DND-41 (cell line): ENCODE measurements at regions not wholly inside any gene's neighbourhood (a gene's known extent, or its start where the extent isn't known, plus 50 kb on each side); places are given as distances from the start of the nearest gene placed in this dataset.

Experiments
- ATAC-seq: fragments of 200-7000 bp; cut with Tn5 transposase; 3 replicates; pipeline ENCODE4 v1.9.1; 2021; ENCODE audit warnings: low read depth; ENCODE audit not compliant: insufficient read depth
- DNase-seq: peaks from one replicate; pipeline ENCODE4 v3.0.0-alpha.2; 2020
- H2AFZ ChIP-seq: 2 replicates; pipeline ENCODE4 v1.6.0; 2012; ENCODE audit warnings: low read depth, low read length
- H3K27ac ChIP-seq: 2 replicates; pipeline ENCODE4 v1.5.1; 2012; ENCODE audit warnings: low read length, inconsistent platforms
- H3K27me3 ChIP-seq: fragments of 200-600 bp; sonication (generic); 2 replicates; pipeline ENCODE4 v1.6.0; 2012; ENCODE audit warnings: low read length, mild to moderate bottlenecking, inconsistent platforms; ENCODE audit not compliant: insufficient read depth, poor library complexity
- H3K36me3 ChIP-seq: 2 replicates; pipeline ENCODE4 v1.5.1; 2012; ENCODE audit warnings: low read length, inconsistent platforms; ENCODE audit not compliant: insufficient read depth
- H3K4me1 ChIP-seq: 2 replicates; pipeline ENCODE4 v1.5.1; 2012; ENCODE audit warnings: mild to moderate bottlenecking, low read length; ENCODE audit not compliant: insufficient read depth
- H3K4me2 ChIP-seq: 2 replicates; pipeline ENCODE4 v1.6.0; 2012; ENCODE audit warnings: mild to moderate bottlenecking, moderate library complexity, low read length, inconsistent platforms; ENCODE audit not compliant: insufficient read depth
- H3K4me3 ChIP-seq, 2 experiments: fragments of 200-600 bp in 1 of 2; shearing (Covaris generic) in 1 of 2; 2 replicates each; pipeline ENCODE4 v1.5.1; 2012 to 2016; ENCODE audit warnings: inconsistent platforms in 2 of 2, low read length in 2 of 2, mild to moderate bottlenecking in 2 of 2, low read depth in 1 of 2, moderate library complexity in 1 of 2
- H3K79me2 ChIP-seq: 2 replicates; pipeline ENCODE4 v1.6.0; 2012; ENCODE audit warnings: low read length, inconsistent platforms; ENCODE audit not compliant: insufficient read depth
- H3K9ac ChIP-seq: 2 replicates; pipeline ENCODE4 v1.6.0; 2012; ENCODE audit warnings: low read depth, mild to moderate bottlenecking, inconsistent platforms, low read length, moderate library complexity
- H3K9me3 ChIP-seq: 2 replicates; pipeline ENCODE4 v1.5.1; 2012; ENCODE audit warnings: low read length, moderate library complexity, mild to moderate bottlenecking, inconsistent platforms; ENCODE audit not compliant: insufficient read depth, severe bottlenecking
- H4K20me1 ChIP-seq: 2 replicates; pipeline ENCODE4 v1.6.0; 2012; ENCODE audit warnings: low read length; ENCODE audit not compliant: insufficient read depth
- EZH2 ChIP-seq: IDR thresholded peaks from 3 replicates; pipeline ENCODE4 v1.6.1; 2012; ENCODE audit warnings: borderline replicate concordance, low read depth, mild to moderate bottlenecking, moderate library complexity, low read length, inconsistent platforms; ENCODE audit not compliant: severe bottlenecking
- TF ChIP-seq, protein P1 (sequence below): IDR thresholded peaks from 2 replicates; pipeline ENCODE4 v1.5.1; 2012; ENCODE audit warnings: borderline replicate concordance, low read length, moderate library complexity, mild to moderate bottlenecking; ENCODE audit not compliant: poor library complexity, severe bottlenecking; ENCODE audit errors: extremely low read depth

DNA sequence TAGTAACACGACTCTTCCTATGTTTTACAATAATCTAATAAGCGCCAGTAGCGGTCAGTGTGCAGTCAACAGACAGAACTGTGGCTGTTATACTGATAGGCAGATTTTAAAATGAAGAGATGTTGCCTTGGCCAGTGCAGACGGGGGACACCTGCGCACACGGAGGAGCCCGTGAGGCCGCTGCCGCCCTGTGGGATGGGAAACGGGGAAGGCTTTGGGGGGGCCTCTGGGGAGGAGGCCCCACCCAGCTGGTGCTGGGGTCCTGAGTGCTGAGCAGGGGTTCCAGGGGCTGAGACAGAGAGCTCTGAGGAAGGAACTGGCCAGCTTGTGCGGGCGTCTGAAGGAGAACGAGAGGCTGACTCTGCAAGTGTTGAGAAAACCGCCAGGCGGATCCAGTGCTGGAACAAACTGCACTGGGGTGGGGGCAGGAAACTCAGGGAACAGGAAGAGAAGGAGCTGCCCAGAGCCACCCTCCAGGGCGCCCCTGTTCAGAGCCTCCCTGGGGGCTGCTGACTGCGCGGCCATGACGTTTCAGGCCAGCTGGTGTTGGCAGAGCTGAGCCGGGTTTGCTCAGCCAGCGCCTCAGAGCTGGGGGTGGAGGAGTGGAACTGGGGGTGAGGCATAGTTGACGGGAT lies 426.4 kb downstream of the TCERG1L start:
- H3K79me2 ChIP-seq: no peaks in the 10 kb centered on the region
- H3K27ac ChIP-seq: no peak overlapping the region
- H3K9ac ChIP-seq: no peak overlapping the region
- TF ChIP-seq, protein P1, sequence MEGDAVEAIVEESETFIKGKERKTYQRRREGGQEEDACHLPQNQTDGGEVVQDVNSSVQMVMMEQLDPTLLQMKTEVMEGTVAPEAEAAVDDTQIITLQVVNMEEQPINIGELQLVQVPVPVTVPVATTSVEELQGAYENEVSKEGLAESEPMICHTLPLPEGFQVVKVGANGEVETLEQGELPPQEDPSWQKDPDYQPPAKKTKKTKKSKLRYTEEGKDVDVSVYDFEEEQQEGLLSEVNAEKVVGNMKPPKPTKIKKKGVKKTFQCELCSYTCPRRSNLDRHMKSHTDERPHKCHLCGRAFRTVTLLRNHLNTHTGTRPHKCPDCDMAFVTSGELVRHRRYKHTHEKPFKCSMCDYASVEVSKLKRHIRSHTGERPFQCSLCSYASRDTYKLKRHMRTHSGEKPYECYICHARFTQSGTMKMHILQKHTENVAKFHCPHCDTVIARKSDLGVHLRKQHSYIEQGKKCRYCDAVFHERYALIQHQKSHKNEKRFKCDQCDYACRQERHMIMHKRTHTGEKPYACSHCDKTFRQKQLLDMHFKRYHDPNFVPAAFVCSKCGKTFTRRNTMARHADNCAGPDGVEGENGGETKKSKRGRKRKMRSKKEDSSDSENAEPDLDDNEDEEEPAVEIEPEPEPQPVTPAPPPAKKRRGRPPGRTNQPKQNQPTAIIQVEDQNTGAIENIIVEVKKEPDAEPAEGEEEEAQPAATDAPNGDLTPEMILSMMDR: no peak
- no peak for TF ChIP-seq EZH2
- ATAC-seq (no peak), DNase-seq (no peak)
- no peak overlapping the region for H3K4me2 ChIP-seq
- H3K4me1 ChIP-seq: no peaks in the 10 kb centered on the region
- H4K20me1 ChIP-seq: no peaks in the 10 kb centered on the region
- no peaks in the 10 kb centered on the region for H3K36me3 ChIP-seq
- no peaks in the 10 kb centered on the region for H3K9me3 ChIP-seq
- H2AFZ ChIP-seq: no peak overlapping the region
- no peak overlapping the region for H3K4me3 ChIP-seq
- no peaks in the 10 kb centered on the region for H3K27me3 ChIP-seq

DNA sequence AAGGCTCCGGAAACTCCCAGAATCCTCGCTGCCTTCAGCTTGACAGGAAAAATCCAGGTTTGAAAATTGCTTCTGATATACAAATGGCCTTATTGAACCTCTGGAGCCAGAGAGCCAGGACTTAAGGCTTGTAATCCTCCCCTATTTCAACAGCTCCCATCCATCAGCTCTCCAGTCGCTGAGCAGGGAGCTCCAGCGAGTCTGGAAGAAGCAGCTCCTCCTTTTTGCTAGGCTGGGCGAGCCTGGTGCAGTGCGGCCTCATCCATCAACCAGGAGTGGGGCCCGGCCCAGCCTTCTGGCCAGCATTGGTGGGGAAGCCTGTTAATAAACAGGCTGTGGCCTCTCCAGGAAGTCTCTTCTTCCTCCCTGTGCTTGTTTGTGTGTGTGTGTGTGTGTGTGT lies 424.4 kb downstream of the TCERG1L start:
- H3K4me3 ChIP-seq: no peak overlapping the region
- H3K4me2 ChIP-seq: no peak overlapping the region
- no peaks in the 10 kb centered on the region for H4K20me1 ChIP-seq
- no peaks in the 10 kb centered on the region for H3K9me3 ChIP-seq
- H2AFZ ChIP-seq: no peak overlapping the region
- no peaks in the 10 kb centered on the region for H3K27me3 ChIP-seq
- no peak overlapping the region for H3K9ac ChIP-seq
- ATAC-seq (no peak), DNase-seq (no peak)
- H3K4me1 ChIP-seq: no peaks in the 10 kb centered on the region
- no peaks in the 10 kb centered on the region for H3K79me2 ChIP-seq
- no peak overlapping the region for H3K27ac ChIP-seq
- no peaks in the 10 kb centered on the region for H3K36me3 ChIP-seq
- TF ChIP-seq EZH2: no peak
- TF ChIP-seq, protein P1: no peak

DNA sequence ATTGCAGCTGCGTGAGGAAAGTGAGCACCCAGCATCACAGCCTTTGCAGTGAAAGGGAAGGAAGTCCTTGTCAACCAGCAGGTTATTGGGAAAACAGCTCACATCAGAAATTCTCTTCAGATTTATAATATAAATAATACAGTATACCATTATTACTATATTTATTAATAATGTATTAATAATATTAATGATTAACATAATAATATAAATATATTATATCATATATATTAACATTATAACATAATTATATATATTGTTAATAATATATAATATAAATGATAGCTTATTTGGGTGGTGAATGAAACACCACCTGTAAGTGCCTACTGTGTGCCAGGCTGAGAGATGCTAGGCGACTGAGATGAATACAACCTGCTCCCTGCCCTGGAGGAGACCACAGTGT lies 423.0 kb downstream of the TCERG1L start:
- H3K4me1 ChIP-seq: no peaks in the 10 kb centered on the region
- H3K27me3 ChIP-seq: no peaks in the 10 kb centered on the region
- no peak for DNase-seq
- no peak overlapping the region for H2AFZ ChIP-seq
- H3K4me2 ChIP-seq: no peak overlapping the region
- H3K4me3 ChIP-seq: no peak overlapping the region
- H3K9me3 ChIP-seq: no peaks in the 10 kb centered on the region
- TF ChIP-seq EZH2: no peak
- TF ChIP-seq, protein P1: no peak
- no peak overlapping the region for H3K9ac ChIP-seq
- H3K79me2 ChIP-seq: no peaks in the 10 kb centered on the region
- H3K36me3 ChIP-seq: no peaks in the 10 kb centered on the region
- ATAC-seq: no peak
- H3K27ac ChIP-seq: no peak overlapping the region
- no peaks in the 10 kb centered on the region for H4K20me1 ChIP-seq
